ENCODE measurements at regions not wholly inside any gene's neighbourhood (a gene's known extent, or its start where the extent isn't known, plus 50 kb on each side); places are given as distances from the start of the nearest gene placed in this dataset.

DNA sequence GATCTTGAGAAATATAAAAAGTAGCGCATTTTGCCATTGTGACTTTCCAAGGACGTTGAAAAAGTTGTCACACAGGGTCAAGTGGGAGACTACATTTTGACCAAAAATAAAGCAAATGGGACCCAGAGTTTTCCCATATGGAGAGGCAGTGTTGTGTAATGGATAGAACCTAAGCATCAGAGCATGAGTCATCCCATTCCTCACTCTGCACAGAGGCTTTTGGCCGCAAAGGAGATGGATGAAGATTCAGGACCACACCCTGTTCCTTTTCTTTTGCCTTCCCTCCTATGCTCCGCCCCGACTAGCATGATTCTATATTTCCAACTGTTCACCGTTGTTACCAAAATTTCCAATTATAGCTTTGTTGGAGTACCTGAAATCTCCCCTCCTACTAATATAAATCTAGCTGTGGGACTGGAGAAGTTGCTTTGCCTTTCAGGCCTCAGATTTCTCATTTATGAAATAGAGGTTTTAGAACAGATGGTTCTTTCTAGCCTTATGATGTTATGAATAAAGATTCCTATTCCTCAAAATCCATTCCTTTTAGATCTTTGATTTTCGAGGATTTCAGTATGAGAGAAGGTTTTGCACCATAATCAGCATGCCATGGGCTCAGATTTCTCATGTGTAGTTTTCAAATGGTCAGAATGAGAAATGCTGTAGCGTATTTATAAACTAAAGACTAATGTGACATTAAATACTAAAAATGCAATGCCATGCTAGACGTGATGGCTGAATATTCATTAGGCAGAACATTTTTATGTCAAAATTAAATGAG, 921.9 kb upstream of the TENM4 start:
- Mint-ChIP-seq H3K4me1 (ENCODE audit: low read depth) (peaks cover 23% of the 10 kb centered on the region), H3K9me3 (ENCODE audit: low read depth) (no peaks in the 10 kb centered on the region), H3K27ac (no peak overlapping the region), H3K27me3 (no peaks in the 10 kb centered on the region), H3K36me3 (ENCODE audit: insufficient read depth) (no peaks in the 10 kb centered on the region), H3K4me3 (ENCODE audit: low read depth) (no peak overlapping the region)
- TF ChIP-seq, protein P1, sequence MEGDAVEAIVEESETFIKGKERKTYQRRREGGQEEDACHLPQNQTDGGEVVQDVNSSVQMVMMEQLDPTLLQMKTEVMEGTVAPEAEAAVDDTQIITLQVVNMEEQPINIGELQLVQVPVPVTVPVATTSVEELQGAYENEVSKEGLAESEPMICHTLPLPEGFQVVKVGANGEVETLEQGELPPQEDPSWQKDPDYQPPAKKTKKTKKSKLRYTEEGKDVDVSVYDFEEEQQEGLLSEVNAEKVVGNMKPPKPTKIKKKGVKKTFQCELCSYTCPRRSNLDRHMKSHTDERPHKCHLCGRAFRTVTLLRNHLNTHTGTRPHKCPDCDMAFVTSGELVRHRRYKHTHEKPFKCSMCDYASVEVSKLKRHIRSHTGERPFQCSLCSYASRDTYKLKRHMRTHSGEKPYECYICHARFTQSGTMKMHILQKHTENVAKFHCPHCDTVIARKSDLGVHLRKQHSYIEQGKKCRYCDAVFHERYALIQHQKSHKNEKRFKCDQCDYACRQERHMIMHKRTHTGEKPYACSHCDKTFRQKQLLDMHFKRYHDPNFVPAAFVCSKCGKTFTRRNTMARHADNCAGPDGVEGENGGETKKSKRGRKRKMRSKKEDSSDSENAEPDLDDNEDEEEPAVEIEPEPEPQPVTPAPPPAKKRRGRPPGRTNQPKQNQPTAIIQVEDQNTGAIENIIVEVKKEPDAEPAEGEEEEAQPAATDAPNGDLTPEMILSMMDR (IDR thresholded peaks at IDR 0.05; ENCODE audit: unreplicated experiment), result no peak
- no peak for DNase-seq (ENCODE audit: low spot score, unreplicated experiment)

DNA sequence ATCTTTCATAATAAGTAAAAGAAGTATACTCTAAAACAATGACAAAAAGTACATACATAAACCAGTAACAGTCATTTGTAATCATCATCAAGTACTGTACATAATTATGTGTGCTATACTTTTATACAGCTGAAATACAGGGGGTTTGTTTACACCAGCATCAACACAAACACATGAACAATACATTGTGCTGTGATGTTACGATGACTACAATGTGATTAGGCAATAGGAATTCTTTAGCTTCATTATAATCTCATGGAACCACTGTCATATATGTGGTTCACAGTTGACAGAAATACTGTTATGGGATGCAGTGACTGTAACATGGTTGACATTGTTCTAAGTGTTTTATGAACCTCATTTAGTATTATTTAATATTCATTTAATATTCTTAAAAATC, 914.4 kb upstream of the TENM4 start:
- Mint-ChIP-seq H3K27me3 (no peaks in the 10 kb centered on the region), H3K9me3 (ENCODE audit: low read depth) (no peaks in the 10 kb centered on the region)
- TF ChIP-seq, protein P1 (IDR thresholded peaks at IDR 0.05; ENCODE audit: unreplicated experiment), result no peak

DNA sequence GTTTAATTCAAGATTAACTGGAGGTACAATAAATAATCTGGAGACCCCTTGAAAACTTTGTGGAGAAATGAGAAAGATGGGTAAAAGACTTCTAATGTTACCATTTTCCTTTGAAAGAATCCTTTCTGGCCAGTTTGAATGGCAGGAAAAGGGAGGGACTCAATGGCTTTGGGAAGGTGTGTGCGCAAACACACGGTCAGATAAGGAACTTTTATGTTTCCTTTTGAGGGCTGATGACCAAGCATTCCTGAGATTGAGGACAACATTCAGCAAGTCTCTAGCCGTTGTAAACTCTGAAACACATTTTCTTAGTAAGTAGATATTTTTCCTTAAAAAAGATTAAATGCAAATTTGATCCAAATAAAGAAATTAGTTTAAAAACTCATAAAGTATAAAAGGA, 909.7 kb upstream of the TENM4 start:
- TF ChIP-seq, protein P1 (IDR thresholded peaks at IDR 0.05; ENCODE audit: unreplicated experiment), result no peak
- Mint-ChIP-seq H3K4me1 (ENCODE audit: low read depth) (peaks cover 19% of the 10 kb centered on the region), H3K36me3 (ENCODE audit: insufficient read depth) (no peaks in the 10 kb centered on the region), H3K9me3 (ENCODE audit: low read depth) (no peaks in the 10 kb centered on the region), H3K4me3 (ENCODE audit: low read depth) (no peak overlapping the region), H3K27me3 (no peaks in the 10 kb centered on the region), H3K27ac (peak overlapping the region; percentile 20)
- DNase-seq (ENCODE audit: low spot score, unreplicated experiment), result no peak

More for the DNA sequence above, 914.4 kb upstream of the TENM4 start:
- H3K36me3 Mint-ChIP-seq (ENCODE audit: insufficient read depth), result no peaks in the 10 kb centered on the region
- no peak overlapping the region for H3K27ac Mint-ChIP-seq
- peaks cover 3% of the 10 kb centered on the region for H3K4me1 Mint-ChIP-seq (ENCODE audit: low read depth)
- no peak overlapping the region for H3K4me3 Mint-ChIP-seq (ENCODE audit: low read depth)
- DNase-seq (ENCODE audit: low spot score, unreplicated experiment), result no peak

DNA sequence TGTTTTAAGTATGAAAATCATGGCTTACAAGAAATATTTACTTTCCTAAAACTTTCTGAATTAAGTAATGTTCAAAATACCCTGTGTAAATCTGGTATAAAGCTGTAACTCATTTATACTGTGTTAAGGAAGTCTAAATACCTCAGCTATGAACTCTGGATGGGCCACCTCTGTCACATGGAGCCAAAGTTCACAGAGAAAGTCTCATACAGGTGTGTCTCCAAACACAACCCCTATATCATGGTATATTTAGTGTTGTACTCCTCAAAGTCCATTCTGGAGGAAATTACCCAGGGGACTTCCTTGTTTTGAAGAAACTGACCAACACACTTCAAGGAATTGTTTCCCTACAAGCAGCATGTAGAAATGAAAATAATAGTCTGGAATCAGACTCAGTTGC, 909.2 kb upstream of the TENM4 start:
- Mint-ChIP-seq H3K4me3 (ENCODE audit: low read depth) (no peak overlapping the region), H3K27ac (no peak overlapping the region), H3K9me3 (ENCODE audit: low read depth) (no peaks in the 10 kb centered on the region), H3K4me1 (ENCODE audit: low read depth) (peaks cover 19% of the 10 kb centered on the region), H3K27me3 (no peaks in the 10 kb centered on the region), H3K36me3 (ENCODE audit: insufficient read depth) (no peaks in the 10 kb centered on the region)
- TF ChIP-seq, protein P1 (IDR thresholded peaks at IDR 0.05; ENCODE audit: unreplicated experiment), result no peak
- DNase-seq (ENCODE audit: low spot score, unreplicated experiment), result no peak

DNA sequence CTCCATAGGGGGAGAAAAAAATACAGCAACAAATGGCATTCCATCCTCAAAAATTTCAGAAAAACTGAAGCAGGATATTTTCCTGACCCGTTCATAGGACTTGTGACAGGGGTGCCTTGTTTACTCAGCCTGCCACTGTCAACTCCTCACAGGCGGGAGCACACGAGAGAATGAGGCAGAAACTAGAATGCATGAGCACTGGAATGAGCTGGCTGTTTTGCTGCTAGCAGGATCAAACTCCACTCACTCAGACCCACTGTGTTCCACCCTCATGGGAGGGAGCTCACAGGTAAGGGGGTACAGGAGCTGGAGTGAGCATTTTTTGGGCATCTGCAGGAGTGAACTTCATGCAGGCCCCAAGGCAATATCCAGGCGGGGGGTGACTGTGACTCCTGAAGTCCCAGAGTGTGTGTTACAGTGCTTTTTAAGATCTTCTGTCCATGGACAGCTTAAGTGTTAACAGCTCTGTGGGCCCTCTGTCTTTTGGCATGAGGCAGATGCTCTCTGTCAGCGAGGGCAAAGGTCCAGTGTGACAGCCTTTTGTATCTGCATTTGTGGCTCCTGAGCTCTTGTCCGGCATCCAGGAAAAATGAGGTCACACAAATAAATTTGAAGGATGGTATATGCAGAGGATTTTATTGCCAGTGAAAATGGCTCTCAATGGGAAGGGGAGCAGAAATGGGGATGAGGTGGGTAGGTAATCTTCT, 905.7 kb upstream of the TENM4 start:
- no peak overlapping the region for H3K4me3 Mint-ChIP-seq (ENCODE audit: low read depth)
- H3K36me3 Mint-ChIP-seq (ENCODE audit: insufficient read depth), result no peaks in the 10 kb centered on the region
- peaks cover 23% of the 10 kb centered on the region for H3K4me1 Mint-ChIP-seq (ENCODE audit: low read depth)
- no peak for DNase-seq (ENCODE audit: low spot score, unreplicated experiment)
- TF ChIP-seq, protein P1 (IDR thresholded peaks at IDR 0.05; ENCODE audit: unreplicated experiment), result no peak
- no peaks in the 10 kb centered on the region for H3K9me3 Mint-ChIP-seq (ENCODE audit: low read depth)
- H3K27ac Mint-ChIP-seq, result peak overlapping the region; percentile 59
- H3K27me3 Mint-ChIP-seq, result no peaks in the 10 kb centered on the region

All from progenitor cell of endocrine pancreas (in vitro differentiated cells).